Suprapubic skin (tissue), 4 donors: ENCODE measurements at regions not wholly inside any gene's neighbourhood (a gene's known extent, or its start where the extent isn't known, plus 50 kb on each side); places are given as distances from the start of the nearest gene placed in this dataset.
"Not testable (repeated sequence)": the region's sequence is repeated elsewhere in the genome, so short reads cannot be mapped to it uniquely, and the experiment has no call there.

ENCODE experiments used
- DNase-seq, 2 donors: peaks; one replicate each; pipeline ENCODE4 v3.0.0-alpha.2; 2019; ENCODE audit warnings: low spot score in 2 of 2
- H3K27ac ChIP-seq: fragments of 200-600 bp; sonication (generic); one replicate; pipeline ENCODE4 v1.5.1; 2019
- H3K27me3 ChIP-seq: fragments of 200-600 bp; sonication (generic); one replicate; pipeline ENCODE4 v1.5.1; 2019
- H3K36me3 ChIP-seq: fragments of 200-600 bp; sonication (generic); one replicate; pipeline ENCODE4 v1.5.1; 2019
- H3K4me1 ChIP-seq: fragments of 200-600 bp; sonication (generic); one replicate; pipeline ENCODE4 v1.5.1; 2019
- H3K4me3 ChIP-seq: fragments of 200-600 bp; sonication (generic); one replicate; pipeline ENCODE4 v1.5.1; 2019; ENCODE audit warnings: mild to moderate bottlenecking
- H3K9me3 ChIP-seq: fragments of 200-600 bp; sonication (generic); one replicate; pipeline ENCODE4 v1.5.1; 2019
- EP300 ChIP-seq: sonication (generic); formaldehyde crosslinking; IDR thresholded peaks from one replicate; pipeline ENCODE4 v1.6.1; 2017; ENCODE audit warnings: antibody characterized with exemption
- POLR2A ChIP-seq, 2 donors: fragments of 450-650 bp; IDR thresholded peaks; one replicate each; pipeline ENCODE4 v1.6.1; 2017; ENCODE audit warnings: antibody characterized with exemption in 2 of 2, mild to moderate bottlenecking in 2 of 2, moderate library complexity in 2 of 2
- POLR2AphosphoS5 ChIP-seq, 3 donors: sonication (generic); formaldehyde crosslinking; IDR thresholded peaks; one replicate each; pipeline ENCODE4 v1.6.1; 2017; ENCODE audit warnings: antibody characterized with exemption in 3 of 3
- WGBS: methylation state at CpG from one replicate; pipeline ENCODE4 v1.1.5; 2018; 5-methylcytosine and 5-hydroxymethylcytosine counted together
- TF ChIP-seq, protein P1 (sequence below), 2 donors: fragments of 200-600 bp in 1 of 2; fragments of 450-650 bp in 1 of 2; sonication (generic) in 1 of 2; IDR thresholded peaks; one replicate each; pipeline ENCODE4 v1.5.1; 2016 to 2019; ENCODE audit warnings: antibody characterized with exemption in 2 of 2, mild to moderate bottlenecking in 1 of 2, moderate library complexity in 1 of 2

DNA sequence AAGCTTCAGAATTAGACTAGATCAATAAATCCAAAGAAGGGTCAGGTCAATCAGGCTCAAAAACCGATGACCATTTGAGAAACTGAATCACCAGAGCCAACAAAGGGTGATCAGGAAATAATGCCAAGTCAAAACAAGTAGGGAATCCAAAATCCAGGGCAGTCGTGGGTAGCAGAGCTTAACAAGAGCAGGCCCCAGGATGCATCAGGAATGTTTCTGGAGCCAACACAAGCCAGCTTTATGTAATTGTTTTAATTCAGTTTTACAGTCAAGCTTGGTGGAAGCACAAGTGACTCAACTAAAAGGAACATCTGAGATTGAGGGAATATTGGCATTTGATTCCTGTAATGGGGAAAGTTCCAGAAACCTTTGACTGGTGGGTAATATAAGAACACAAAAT is 237.9 kb upstream of the EDA2R start:
- TF ChIP-seq EP300: no peak
- no peak for TF ChIP-seq POLR2A (IDR thresholded peaks at IDR 0.05)
- no peak for TF ChIP-seq POLR2AphosphoS5 (IDR thresholded peaks at IDR 0.05)
- TF ChIP-seq, protein P1, sequence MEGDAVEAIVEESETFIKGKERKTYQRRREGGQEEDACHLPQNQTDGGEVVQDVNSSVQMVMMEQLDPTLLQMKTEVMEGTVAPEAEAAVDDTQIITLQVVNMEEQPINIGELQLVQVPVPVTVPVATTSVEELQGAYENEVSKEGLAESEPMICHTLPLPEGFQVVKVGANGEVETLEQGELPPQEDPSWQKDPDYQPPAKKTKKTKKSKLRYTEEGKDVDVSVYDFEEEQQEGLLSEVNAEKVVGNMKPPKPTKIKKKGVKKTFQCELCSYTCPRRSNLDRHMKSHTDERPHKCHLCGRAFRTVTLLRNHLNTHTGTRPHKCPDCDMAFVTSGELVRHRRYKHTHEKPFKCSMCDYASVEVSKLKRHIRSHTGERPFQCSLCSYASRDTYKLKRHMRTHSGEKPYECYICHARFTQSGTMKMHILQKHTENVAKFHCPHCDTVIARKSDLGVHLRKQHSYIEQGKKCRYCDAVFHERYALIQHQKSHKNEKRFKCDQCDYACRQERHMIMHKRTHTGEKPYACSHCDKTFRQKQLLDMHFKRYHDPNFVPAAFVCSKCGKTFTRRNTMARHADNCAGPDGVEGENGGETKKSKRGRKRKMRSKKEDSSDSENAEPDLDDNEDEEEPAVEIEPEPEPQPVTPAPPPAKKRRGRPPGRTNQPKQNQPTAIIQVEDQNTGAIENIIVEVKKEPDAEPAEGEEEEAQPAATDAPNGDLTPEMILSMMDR (IDR thresholded peaks at IDR 0.05): no peak
- Histone ChIP-seq H3K4me1 (no peaks in the 10 kb centered on the region), H3K36me3 (no peaks in the 10 kb centered on the region), H3K27ac (no peak overlapping the region), H3K9me3 (no peaks in the 10 kb centered on the region), H3K27me3 (no peaks in the 10 kb centered on the region), H3K4me3 (no peak overlapping the region)
- DNase-seq: no peak
- WGBS: 23% methylated on average over 2 of the region's 2 CpGs

GRCh38 chrX:66872771-66873170 is 233.9 kb upstream of the EDA2R start:
- Histone ChIP-seq H3K4me1 (no peaks in the 10 kb centered on the region), H3K27ac (no peak overlapping the region), H3K9me3 (no peaks in the 10 kb centered on the region), H3K36me3 (no peaks in the 10 kb centered on the region), H3K4me3 (no peak overlapping the region), H3K27me3 (no peaks in the 10 kb centered on the region)
- no peak for DNase-seq
- TF ChIP-seq, protein P1 (IDR thresholded peaks at IDR 0.05): no peak
- TF ChIP-seq POLR2A (IDR thresholded peaks at IDR 0.05) (no peak), POLR2AphosphoS5 (IDR thresholded peaks at IDR 0.05) (no peak), EP300 (no peak)

DNA sequence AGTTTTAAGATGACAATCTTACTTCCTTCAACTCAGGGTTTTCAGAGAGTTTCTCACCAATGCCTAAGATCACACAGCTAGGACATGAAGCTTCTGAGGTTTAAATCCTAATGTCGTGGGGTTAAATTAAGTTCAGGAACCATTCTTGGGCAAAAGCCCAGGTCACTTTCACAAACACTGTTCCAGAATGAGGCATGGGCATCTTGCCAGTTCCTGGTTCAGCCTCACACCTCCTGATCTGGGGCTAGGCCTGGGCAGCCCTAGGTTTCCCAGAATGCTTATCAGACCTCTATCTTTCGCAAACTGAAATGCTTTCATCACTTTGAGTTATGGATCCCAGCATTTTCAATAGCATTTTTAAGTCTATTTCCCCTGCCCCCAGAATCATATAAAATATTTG is 224.8 kb upstream of the EDA2R start:
- DNase-seq: no peak
- H3K9me3 ChIP-seq: no peaks in the 10 kb centered on the region
- WGBS: 60% methylated on average over 2 of the region's 2 CpGs

DNA sequence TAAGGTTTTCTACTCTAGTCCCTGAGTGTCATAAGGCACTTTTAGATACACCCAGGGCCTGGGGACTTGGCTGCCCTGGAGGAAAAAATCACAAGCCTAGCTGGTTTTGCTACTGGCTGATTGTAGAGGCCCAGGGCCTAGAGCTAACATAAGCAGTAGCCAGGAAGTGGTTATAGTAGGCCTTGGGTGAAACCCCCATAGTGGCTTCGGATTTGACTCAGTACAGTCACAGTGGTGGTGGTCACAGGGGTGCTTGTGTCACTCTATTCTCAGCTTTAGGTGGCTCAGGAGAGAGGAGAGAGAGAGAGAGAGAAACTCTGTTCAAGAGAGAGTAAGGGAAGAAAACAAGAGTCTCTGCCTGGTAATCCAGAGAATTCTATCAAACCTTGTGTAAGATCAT is 194.5 kb upstream of the EDA2R start:
- 62% methylated on average over 1 of the region's 1 CpG for WGBS
- no peaks in the 10 kb centered on the region for H3K9me3 ChIP-seq
- no peak overlapping the region for H3K4me3 ChIP-seq
- no peaks in the 10 kb centered on the region for H3K27me3 ChIP-seq
- no peaks in the 10 kb centered on the region for H3K4me1 ChIP-seq
- no peaks in the 10 kb centered on the region for H3K36me3 ChIP-seq
- TF ChIP-seq, protein P1 (IDR thresholded peaks at IDR 0.05): no peak
- TF ChIP-seq EP300 (no peak), POLR2A (IDR thresholded peaks at IDR 0.05) (no peak), POLR2AphosphoS5 (IDR thresholded peaks at IDR 0.05) (no peak)
- no peak for DNase-seq
- H3K27ac ChIP-seq: no peak overlapping the region

More for the DNA sequence above, 224.8 kb upstream of the EDA2R start:
- Histone ChIP-seq H3K4me1 (no peaks in the 10 kb centered on the region), H3K27ac (no peak overlapping the region), H3K27me3 (no peaks in the 10 kb centered on the region), H3K36me3 (no peaks in the 10 kb centered on the region), H3K4me3 (no peak overlapping the region)
- TF ChIP-seq POLR2AphosphoS5 (IDR thresholded peaks at IDR 0.05) (no peak), EP300 (no peak), POLR2A (IDR thresholded peaks at IDR 0.05) (no peak)
- TF ChIP-seq, protein P1 (IDR thresholded peaks at IDR 0.05): no peak

DNA sequence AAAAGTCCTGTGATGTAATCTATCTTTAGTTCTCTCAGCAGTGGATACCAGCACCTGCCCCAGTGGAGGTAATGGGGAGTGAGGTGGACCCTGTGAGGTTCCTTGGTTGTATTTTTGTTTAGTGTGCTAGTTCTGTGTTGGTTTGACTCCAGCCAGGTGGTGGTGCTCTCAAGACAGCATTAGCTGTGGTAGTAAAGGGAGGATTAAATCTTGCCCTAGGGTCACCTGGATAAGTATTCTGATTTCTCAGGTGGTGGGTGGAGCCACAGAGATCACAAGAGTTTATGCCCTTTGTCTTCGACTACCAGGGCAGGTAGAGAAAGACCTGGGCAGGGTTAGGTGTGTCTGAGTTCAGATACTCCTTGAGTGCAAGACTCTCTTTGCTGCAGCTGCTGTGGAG is 176.3 kb upstream of the EDA2R start:
- Histone ChIP-seq H3K36me3 (no peaks in the 10 kb centered on the region), H3K27ac (no peak overlapping the region), H3K9me3 (no peaks in the 10 kb centered on the region), H3K4me3 (no peak overlapping the region), H3K4me1 (no peaks in the 10 kb centered on the region), H3K27me3 (no peaks in the 10 kb centered on the region)
- no peak for DNase-seq
- 58% methylated on average over 1 of the region's 1 CpG for WGBS
- TF ChIP-seq EP300 (no peak), POLR2A (IDR thresholded peaks at IDR 0.05) (no peak), POLR2AphosphoS5 (IDR thresholded peaks at IDR 0.05) (no peak)
- TF ChIP-seq, protein P1 (IDR thresholded peaks at IDR 0.05): no peak

DNA sequence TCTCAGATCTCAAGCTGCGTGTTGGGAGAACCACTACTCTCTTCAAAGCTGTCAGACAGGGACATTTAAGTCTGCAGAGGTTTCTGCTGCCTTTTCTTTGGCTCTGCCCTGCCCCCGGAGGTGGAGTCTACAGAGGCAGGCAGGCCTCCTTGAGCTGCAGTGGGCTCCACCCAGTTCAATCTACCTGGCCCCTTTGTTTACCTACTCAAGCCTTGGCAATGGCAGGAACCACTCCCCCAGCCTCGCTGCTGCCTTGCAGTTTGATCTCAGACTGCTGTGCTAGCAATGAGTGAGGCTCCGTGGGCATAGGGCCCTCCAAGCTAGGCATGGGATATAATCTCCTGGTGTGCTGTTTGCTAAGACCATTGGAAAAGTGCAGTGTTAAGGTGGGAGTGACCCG is 155.6 kb upstream of the EDA2R start:
- not testable (repeated sequence) for H3K4me1 ChIP-seq, H3K27ac ChIP-seq, DNase-seq, H3K36me3 ChIP-seq, H3K9me3 ChIP-seq, H3K4me3 ChIP-seq, H3K27me3 ChIP-seq
- 59% methylated on average over 2 of the region's 5 CpGs for WGBS
